HepG2 (cell line): ENCODE measurements at regions not wholly inside any gene's neighbourhood (a gene's known extent, or its start where the extent isn't known, plus 50 kb on each side); places are given as distances from the start of the nearest gene placed in this dataset.

Experiments
- ATAC-seq: fragments of 200-7000 bp; cut with Tn5 transposase; 3 replicates; pipeline ENCODE4 v1.9.1; 2020; ENCODE audit warnings: mild to moderate bottlenecking, moderate library complexity
- BruUV-seq: library from RNA; stranded (reverse); fragments of 400-500 nt; replicated peaks from 2 replicates; lab custom pipeline; 2021; lab: Mats Ljungman, UMichigan
- CTCF ChIA-PET: fragments of 300-600 bp; formaldehyde crosslinking; extraction: SDS; loops from one replicate; lab custom pipeline; 2021; ENCODE audit warnings: low total read pairs, inconsistent platforms, low intra/inter-chr PET ratio; lab: Yijun Ruan, JAX
- POLR2A ChIA-PET: fragments of 350-600 bp; sonication (Branson Sonifier 250); formaldehyde crosslinking; loops from one replicate; lab custom pipeline; 2020; ENCODE audit warnings: antibody characterized with exemption, inconsistent platforms; lab: Yijun Ruan, JAX
- DNase-seq: peaks from one replicate; pipeline ENCODE4 v3.0.0-alpha.2; 2015; ENCODE audit warnings: low spot score
- FAIRE-seq: peaks from 3 replicates; lab custom pipeline; 2011; peaks lifted over from hg19 to GRCh38; lab: Jason Lieb, UNC
- H2AFZ ChIP-seq: one replicate; pipeline ENCODE4 v1.6.1; 2011; ENCODE audit warnings: low read length, inconsistent platforms
- H3K27ac ChIP-seq: fragments of 300-600 bp; 3 replicates; pipeline ENCODE4 v1.8.0; 2011; ENCODE audit warnings: mixed run types, mild to moderate bottlenecking, mixed read lengths, low read length, inconsistent platforms; ENCODE audit not compliant: insufficient read depth; ENCODE audit errors: extremely low read length
- H3K27me3 ChIP-seq, 2 experiments: fragments of 200-600 bp in 1 of 2; 2 replicates in 1 of 2; 3 replicates in 1 of 2; pipeline versions ENCODE4 v1.6.0 to v1.8.0; 2011; ENCODE audit warnings: low read length in 2 of 2, mild to moderate bottlenecking in 2 of 2, moderate library complexity in 2 of 2, inconsistent platforms in 1 of 2; ENCODE audit not compliant: insufficient read depth in 2 of 2, control insufficient read depth in 1 of 2
- H3K36me3 ChIP-seq, 2 experiments: fragments of 200-600 bp in 1 of 2; replicated peaks in 1 of 2; 2 replicates in 1 of 2; 3 replicates in 1 of 2; pipeline versions ENCODE4 v1.5.1 to v1.8.0; 2011; ENCODE audit warnings: low read length in 2 of 2, inconsistent platforms in 1 of 2; ENCODE audit not compliant: insufficient read depth in 2 of 2, control insufficient read depth in 1 of 2
- H3K4me1 ChIP-seq: 2 replicates; pipeline ENCODE4 v1.5.1; 2012; ENCODE audit warnings: low read length, inconsistent platforms; ENCODE audit not compliant: insufficient read depth
- H3K4me2 ChIP-seq: 2 replicates; pipeline ENCODE4 v1.6.0; 2011; ENCODE audit warnings: low read depth, low read length, inconsistent platforms
- H3K4me3 ChIP-seq, 3 experiments: fragments of 200-600 bp in 1 of 3; sonication (generic), shearing (Covaris generic) in 1 of 3; replicated peaks in 1 of 3; 2 replicates each; pipeline ENCODE4 v1.5.1; 2011 to 2016; ENCODE audit warnings: low read length in 3 of 3, inconsistent platforms in 2 of 3, low read depth in 2 of 3, mild to moderate bottlenecking in 2 of 3, control low read depth in 1 of 3, mixed read lengths in 1 of 3; ENCODE audit not compliant: insufficient read depth in 1 of 3
- H3K79me2 ChIP-seq: one replicate; pipeline ENCODE4 v1.6.1; 2011; ENCODE audit warnings: low read length, inconsistent platforms; ENCODE audit not compliant: insufficient read depth
- H3K9ac ChIP-seq: 2 replicates; pipeline ENCODE4 v1.6.0; 2011; ENCODE audit warnings: mild to moderate bottlenecking, low read depth, low read length, inconsistent platforms; ENCODE audit not compliant: insufficient read depth
- H3K9me3 ChIP-seq: 2 replicates; pipeline ENCODE4 v1.5.1; 2012; ENCODE audit warnings: mild to moderate bottlenecking, low read length
- H4K20me1 ChIP-seq: 2 replicates; pipeline ENCODE4 v1.6.0; 2011; ENCODE audit warnings: inconsistent platforms, mild to moderate bottlenecking, low read length, moderate library complexity; ENCODE audit not compliant: insufficient read depth
- PPARG ChIP-seq: conservative IDR thresholded peaks from 2 replicates; pipeline ENCODE4 v1.6.1; 2016; ENCODE audit warnings: missing biosample characterization, missing genetic modification reagents
- RCOR2 ChIP-seq: IDR thresholded peaks from 2 replicates; pipeline ENCODE4 v1.6.1; 2016; ENCODE audit warnings: missing biosample characterization, missing genetic modification reagents
- SCMH1 ChIP-seq: sonication (generic); formaldehyde crosslinking; IDR thresholded peaks from 2 replicates; pipeline ENCODE4 v1.9.0; 2021; ENCODE audit warnings: missing genetic modification reagents, mild to moderate bottlenecking, borderline replicate concordance
- SIX1 ChIP-seq: sonication (generic); formaldehyde crosslinking; IDR thresholded peaks from 2 replicates; pipeline ENCODE4 v1.4.0; 2020; ENCODE audit warnings: missing genetic modification reagents, borderline replicate concordance
- SMAD3 ChIP-seq: sonication (generic); formaldehyde crosslinking; IDR thresholded peaks from 2 replicates; pipeline ENCODE4 v1.4.0; 2020; ENCODE audit warnings: missing genetic modification reagents
- SNAI1 ChIP-seq: sonication (generic); formaldehyde crosslinking; IDR thresholded peaks from 2 replicates; pipeline ENCODE4 v1.5.0; 2020; ENCODE audit warnings: mild to moderate bottlenecking, missing genetic modification reagents, borderline replicate concordance
- TAF1 ChIP-seq: sonication (generic); formaldehyde crosslinking; IDR thresholded peaks from 2 replicates; pipeline ENCODE4 v1.4.0; 2020; ENCODE audit warnings: missing genetic modification reagents
- TEAD3 ChIP-seq: optimal IDR thresholded peaks from 2 replicates; pipeline ENCODE3; 2016; ENCODE audit warnings: borderline replicate concordance
- TOE1 ChIP-seq: sonication (generic); formaldehyde crosslinking; IDR thresholded peaks from 2 replicates; pipeline ENCODE4 v1.4.0; 2020; ENCODE audit warnings: mild to moderate bottlenecking, missing genetic modification reagents
- ZKSCAN1 ChIP-seq: fragments of 150-350 bp; IDR thresholded peaks from 2 replicates; pipeline ENCODE4 v1.6.1; 2014; ENCODE audit warnings: low read length
- ZNF350 ChIP-seq: sonication (generic); formaldehyde crosslinking; IDR thresholded peaks from 2 replicates; pipeline ENCODE4 v1.4.0; 2020; ENCODE audit warnings: mild to moderate bottlenecking, low read depth, missing genetic modification reagents, borderline replicate concordance
- ZNF607 ChIP-seq: sonication (generic); formaldehyde crosslinking; IDR thresholded peaks from 2 replicates; pipeline ENCODE4 v1.5.1; 2020; ENCODE audit warnings: missing genetic modification reagents, mild to moderate bottlenecking, borderline replicate concordance
- WGBS: methylation state at CpG from one replicate; pipeline ENCODE4 v1.1.6; 2017; ENCODE audit warnings: low lambda C conversion rate; 5-methylcytosine and 5-hydroxymethylcytosine counted together
- in situ Hi-C: cut with HindIII; loops from 2 replicates; pipeline ENCODE4 v1.10.0; 2017; ENCODE audit warnings: low pct_unique_long_range_greater_than_20kb; ENCODE audit not compliant: extremely low pct_ligation_motif_present
- intact Hi-C: fragments of 100-400 bp; cut with micrococcal nuclease; formaldehyde crosslinking; loops from one replicate; pipeline ENCODE4 v1.10.0; 2022; ENCODE audit not compliant: unreplicated experiment
- TF ChIP-seq, protein P1 (sequence below): sonication (generic); formaldehyde crosslinking; IDR thresholded peaks from 2 replicates; pipeline ENCODE4 v1.8.0; 2022; ENCODE audit warnings: missing genetic modification reagents, mild to moderate bottlenecking, moderate library complexity, borderline replicate concordance
- TF ChIP-seq, protein P2 (sequence below): sonication (generic); formaldehyde crosslinking; IDR thresholded peaks from 2 replicates; pipeline ENCODE4 v1.4.0; 2020; ENCODE audit warnings: missing genetic modification reagents
- TF ChIP-seq, protein P3 (sequence below): sonication (generic); formaldehyde crosslinking; IDR thresholded peaks from 2 replicates; pipeline ENCODE4 v1.5.0; 2020; ENCODE audit warnings: mild to moderate bottlenecking, missing genetic modification reagents, moderate library complexity
- TF ChIP-seq, protein P4 (sequence below): sonication (generic); IDR thresholded peaks from 2 replicates; pipeline ENCODE4 v1.6.1; 2016; ENCODE audit warnings: low read depth, borderline replicate concordance

DNA sequence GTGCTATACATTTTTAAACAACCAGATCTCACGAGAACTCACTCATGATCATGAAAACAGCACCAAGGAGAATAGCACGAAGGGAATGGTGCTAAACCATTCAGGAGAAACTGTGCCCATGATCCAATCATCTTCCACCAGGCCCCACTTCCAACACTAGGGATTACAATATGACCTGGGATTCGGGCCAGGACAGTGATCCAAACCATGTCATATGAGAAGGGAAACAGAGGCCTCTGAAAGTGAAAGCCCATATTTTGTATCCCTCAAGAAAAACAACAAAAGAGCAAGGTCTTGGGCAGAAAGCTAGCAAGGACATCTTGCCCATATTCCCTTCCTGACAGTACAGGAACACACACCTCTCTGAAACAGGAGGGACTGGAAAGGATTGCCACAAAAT is 163.9 kb upstream of the VASH1 start:
- no peak for FAIRE-seq
- Histone ChIP-seq H3K4me2 (no peak overlapping the region), H3K4me1 (no peaks in the 10 kb centered on the region), H2AFZ (no peak overlapping the region), H3K27ac (no peak overlapping the region), H3K4me3 (no peak overlapping the region), H3K27me3 (peaks cover 0 to 28% of the 10 kb centered on the region in 2 experiments; a peak in 3 of 5 replicates), H4K20me1 (no peaks in the 10 kb centered on the region), H3K9ac (no peak overlapping the region), H3K36me3 (no peaks in the 10 kb centered on the region), H3K9me3 (no peaks in the 10 kb centered on the region), H3K79me2 (no peaks in the 10 kb centered on the region)
- 65% methylated on average over 3 of the region's 3 CpGs for WGBS
- ChIA-PET POLR2A (no interaction called here), CTCF (no interaction called here)
- in situ Hi-C loops: no loop called here
- TF ChIP-seq, protein P1, sequence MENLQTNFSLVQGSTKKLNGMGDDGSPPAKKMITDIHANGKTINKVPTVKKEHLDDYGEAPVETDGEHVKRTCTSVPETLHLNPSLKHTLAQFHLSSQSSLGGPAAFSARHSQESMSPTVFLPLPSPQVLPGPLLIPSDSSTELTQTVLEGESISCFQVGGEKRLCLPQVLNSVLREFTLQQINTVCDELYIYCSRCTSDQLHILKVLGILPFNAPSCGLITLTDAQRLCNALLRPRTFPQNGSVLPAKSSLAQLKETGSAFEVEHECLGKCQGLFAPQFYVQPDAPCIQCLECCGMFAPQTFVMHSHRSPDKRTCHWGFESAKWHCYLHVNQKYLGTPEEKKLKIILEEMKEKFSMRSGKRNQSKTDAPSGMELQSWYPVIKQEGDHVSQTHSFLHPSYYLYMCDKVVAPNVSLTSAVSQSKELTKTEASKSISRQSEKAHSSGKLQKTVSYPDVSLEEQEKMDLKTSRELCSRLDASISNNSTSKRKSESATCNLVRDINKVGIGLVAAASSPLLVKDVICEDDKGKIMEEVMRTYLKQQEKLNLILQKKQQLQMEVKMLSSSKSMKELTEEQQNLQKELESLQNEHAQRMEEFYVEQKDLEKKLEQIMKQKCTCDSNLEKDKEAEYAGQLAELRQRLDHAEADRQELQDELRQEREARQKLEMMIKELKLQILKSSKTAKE (CRISPR knock-in tag): no peak
- TF ChIP-seq TOE1 (CRISPR knock-in tag) (no peak), RCOR2 (CRISPR knock-in tag) (no peak), ZNF607 (CRISPR knock-in tag) (no peak), TAF1 (no peak), ZNF350 (no peak), ZKSCAN1 (no peak), SCMH1 (CRISPR knock-in tag) (no peak), SIX1 (CRISPR knock-in tag) (no peak), TEAD3 (CRISPR knock-in tag) (no peak), PPARG (CRISPR knock-in tag) (no peak), SMAD3 (CRISPR knock-in tag) (no peak), SNAI1 (CRISPR knock-in tag) (no peak)
- TF ChIP-seq, protein P2, sequence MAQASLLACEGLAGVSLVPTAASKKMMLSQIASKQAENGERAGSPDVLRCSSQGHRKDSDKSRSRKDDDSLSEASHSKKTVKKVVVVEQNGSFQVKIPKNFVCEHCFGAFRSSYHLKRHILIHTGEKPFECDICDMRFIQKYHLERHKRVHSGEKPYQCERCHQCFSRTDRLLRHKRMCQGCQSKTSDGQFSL (CRISPR knock-in tag): no peak
- TF ChIP-seq, protein P3, sequence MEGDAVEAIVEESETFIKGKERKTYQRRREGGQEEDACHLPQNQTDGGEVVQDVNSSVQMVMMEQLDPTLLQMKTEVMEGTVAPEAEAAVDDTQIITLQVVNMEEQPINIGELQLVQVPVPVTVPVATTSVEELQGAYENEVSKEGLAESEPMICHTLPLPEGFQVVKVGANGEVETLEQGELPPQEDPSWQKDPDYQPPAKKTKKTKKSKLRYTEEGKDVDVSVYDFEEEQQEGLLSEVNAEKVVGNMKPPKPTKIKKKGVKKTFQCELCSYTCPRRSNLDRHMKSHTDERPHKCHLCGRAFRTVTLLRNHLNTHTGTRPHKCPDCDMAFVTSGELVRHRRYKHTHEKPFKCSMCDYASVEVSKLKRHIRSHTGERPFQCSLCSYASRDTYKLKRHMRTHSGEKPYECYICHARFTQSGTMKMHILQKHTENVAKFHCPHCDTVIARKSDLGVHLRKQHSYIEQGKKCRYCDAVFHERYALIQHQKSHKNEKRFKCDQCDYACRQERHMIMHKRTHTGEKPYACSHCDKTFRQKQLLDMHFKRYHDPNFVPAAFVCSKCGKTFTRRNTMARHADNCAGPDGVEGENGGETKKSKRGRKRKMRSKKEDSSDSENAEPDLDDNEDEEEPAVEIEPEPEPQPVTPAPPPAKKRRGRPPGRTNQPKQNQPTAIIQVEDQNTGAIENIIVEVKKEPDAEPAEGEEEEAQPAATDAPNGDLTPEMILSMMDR: no peak
- TF ChIP-seq, protein P4, sequence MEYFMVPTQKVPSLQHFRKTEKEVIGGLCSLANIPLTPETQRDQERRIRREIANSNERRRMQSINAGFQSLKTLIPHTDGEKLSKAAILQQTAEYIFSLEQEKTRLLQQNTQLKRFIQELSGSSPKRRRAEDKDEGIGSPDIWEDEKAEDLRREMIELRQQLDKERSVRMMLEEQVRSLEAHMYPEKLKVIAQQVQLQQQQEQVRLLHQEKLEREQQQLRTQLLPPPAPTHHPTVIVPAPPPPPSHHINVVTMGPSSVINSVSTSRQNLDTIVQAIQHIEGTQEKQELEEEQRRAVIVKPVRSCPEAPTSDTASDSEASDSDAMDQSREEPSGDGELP: no peak
- DNase-seq: no peak
- intact Hi-C loops: no loop called here
- ATAC-seq: no peak
- BruUV-seq: no TSS peak
